ENCODE measurements at regions not wholly inside any gene's neighbourhood (a gene's known extent, or its start where the extent isn't known, plus 50 kb on each side); places are given as distances from the start of the nearest gene placed in this dataset.

DNA sequence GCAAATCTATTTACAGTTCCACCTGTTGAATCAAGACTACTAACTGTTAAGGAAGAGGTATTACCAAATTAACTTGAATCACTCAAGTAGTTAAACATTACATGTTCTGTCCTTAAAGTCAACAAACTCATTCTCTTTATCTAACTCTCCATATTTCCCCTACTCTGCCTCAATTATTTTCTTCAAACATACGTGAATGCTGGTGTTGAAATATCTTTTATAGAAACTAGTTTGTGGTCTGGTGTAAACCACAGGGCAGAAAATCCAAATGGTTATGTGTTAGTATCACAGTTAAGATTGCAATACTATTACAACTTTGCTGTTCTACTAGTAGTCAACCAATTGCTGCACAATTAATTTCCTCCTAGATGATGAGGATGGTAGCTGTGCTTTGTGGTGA is 603.5 kb downstream of the KCTD16 start:
- TF ChIP-seq, protein P1, sequence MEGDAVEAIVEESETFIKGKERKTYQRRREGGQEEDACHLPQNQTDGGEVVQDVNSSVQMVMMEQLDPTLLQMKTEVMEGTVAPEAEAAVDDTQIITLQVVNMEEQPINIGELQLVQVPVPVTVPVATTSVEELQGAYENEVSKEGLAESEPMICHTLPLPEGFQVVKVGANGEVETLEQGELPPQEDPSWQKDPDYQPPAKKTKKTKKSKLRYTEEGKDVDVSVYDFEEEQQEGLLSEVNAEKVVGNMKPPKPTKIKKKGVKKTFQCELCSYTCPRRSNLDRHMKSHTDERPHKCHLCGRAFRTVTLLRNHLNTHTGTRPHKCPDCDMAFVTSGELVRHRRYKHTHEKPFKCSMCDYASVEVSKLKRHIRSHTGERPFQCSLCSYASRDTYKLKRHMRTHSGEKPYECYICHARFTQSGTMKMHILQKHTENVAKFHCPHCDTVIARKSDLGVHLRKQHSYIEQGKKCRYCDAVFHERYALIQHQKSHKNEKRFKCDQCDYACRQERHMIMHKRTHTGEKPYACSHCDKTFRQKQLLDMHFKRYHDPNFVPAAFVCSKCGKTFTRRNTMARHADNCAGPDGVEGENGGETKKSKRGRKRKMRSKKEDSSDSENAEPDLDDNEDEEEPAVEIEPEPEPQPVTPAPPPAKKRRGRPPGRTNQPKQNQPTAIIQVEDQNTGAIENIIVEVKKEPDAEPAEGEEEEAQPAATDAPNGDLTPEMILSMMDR (conservative IDR thresholded peaks at IDR 0.05; ENCODE audit: low read depth, low read length) = no peak
- no peak for TF ChIP-seq EZH2 (IDR thresholded peaks at IDR 0.05; ENCODE audit: borderline replicate concordance, low read depth, low read length, poor library complexity, severe bottlenecking)

Measured in A673 (cell line).